ENCODE measurements at regions not wholly inside any gene's neighbourhood (a gene's known extent, or its start where the extent isn't known, plus 50 kb on each side); places are given as distances from the start of the nearest gene placed in this dataset.

- no peaks in the 10 kb centered on the region for H3K4me1 ChIP-seq
- no peak for TF ChIP-seq CTCF (IDR thresholded peaks at IDR 0.05)
- intact Hi-C loops (cut with DNase I) = no loop called here
- ATAC-seq (no peak), DNase-seq (no peak)
- H3K27me3 ChIP-seq = no peaks in the 10 kb centered on the region
- H3K9me3 ChIP-seq = no peaks in the 10 kb centered on the region
- no peak overlapping the region for H3K27ac ChIP-seq
- no peaks in the 10 kb centered on the region for H3K36me3 ChIP-seq
- no peak overlapping the region for H3K4me3 ChIP-seq
These were observed 185.2 kb downstream of the IRX2 start for GRCh38 chr5:2566284-2566683.

GRCh38 chr5:2565147-2565546 lies 186.3 kb downstream of the IRX2 start:
- Histone ChIP-seq H3K9me3 (no peaks in the 10 kb centered on the region), H3K27me3 (no peaks in the 10 kb centered on the region), H3K36me3 (no peaks in the 10 kb centered on the region), H3K4me1 (no peaks in the 10 kb centered on the region), H3K27ac (no peak overlapping the region), H3K4me3 (no peak overlapping the region)
- ATAC-seq (no peak), DNase-seq (no peak)
- intact Hi-C loops (cut with DNase I) = no loop called here
- TF ChIP-seq CTCF (IDR thresholded peaks at IDR 0.05) = no peak

- Histone ChIP-seq H3K9me3 (no peaks in the 10 kb centered on the region), H3K36me3 (no peaks in the 10 kb centered on the region), H3K27ac (no peak overlapping the region), H3K27me3 (no peaks in the 10 kb centered on the region), H3K4me3 (no peak overlapping the region), H3K4me1 (no peaks in the 10 kb centered on the region)
- no peak for TF ChIP-seq CTCF (IDR thresholded peaks at IDR 0.05)
- DNase-seq = no peak
- intact Hi-C loops (cut with DNase I) = no loop called here
- ATAC-seq = no peak
These were observed 188.4 kb downstream of the IRX2 start for GRCh38 chr5:2563046-2563445.

GRCh38 chr5:2562036-2562435 lies 189.4 kb downstream of the IRX2 start:
- H3K4me3 ChIP-seq = no peak overlapping the region
- no peaks in the 10 kb centered on the region for H3K9me3 ChIP-seq
- TF ChIP-seq CTCF (IDR thresholded peaks at IDR 0.05) = no peak
- no peaks in the 10 kb centered on the region for H3K4me1 ChIP-seq
- DNase-seq (no peak), ATAC-seq (no peak)
- H3K27me3 ChIP-seq = no peaks in the 10 kb centered on the region
- H3K36me3 ChIP-seq = no peaks in the 10 kb centered on the region
- intact Hi-C loops (cut with DNase I) = no loop called here
- no peak overlapping the region for H3K27ac ChIP-seq

- Histone ChIP-seq H3K4me3 (no peak overlapping the region), H3K36me3 (no peaks in the 10 kb centered on the region), H3K27me3 (no peaks in the 10 kb centered on the region), H3K9me3 (no peaks in the 10 kb centered on the region), H3K27ac (no peak overlapping the region), H3K4me1 (no peaks in the 10 kb centered on the region)
- intact Hi-C loops (cut with DNase I) = no loop called here
- no peak for DNase-seq
- ATAC-seq = no peak
- no peak for TF ChIP-seq CTCF (IDR thresholded peaks at IDR 0.05)
These were observed 191.0 kb downstream of the IRX2 start for GRCh38 chr5:2560435-2560834.

GRCh38 chr5:2557435-2557834 lies 194.0 kb downstream of the IRX2 start:
- H3K9me3 ChIP-seq = peaks cover 9% of the 10 kb centered on the region
- H3K4me3 ChIP-seq = no peak overlapping the region
- ATAC-seq (no peak), DNase-seq (no peak)
- TF ChIP-seq CTCF (IDR thresholded peaks at IDR 0.05) = no peak
- no peaks in the 10 kb centered on the region for H3K36me3 ChIP-seq
- intact Hi-C loops (cut with DNase I) = no loop called here
- H3K4me1 ChIP-seq = no peaks in the 10 kb centered on the region
- H3K27ac ChIP-seq = no peak overlapping the region
- no peaks in the 10 kb centered on the region for H3K27me3 ChIP-seq

All from upper lobe of right lung (tissue), 1 donor.